Astrocyte (in vitro differentiated cells and primary cell): ENCODE measurements at regions not wholly inside any gene's neighbourhood (a gene's known extent, or its start where the extent isn't known, plus 50 kb on each side); places are given as distances from the start of the nearest gene placed in this dataset.

Experiments used
- DNase-seq: peaks from one replicate; pipeline ENCODE4 v3.0.0-alpha.2; 2010; ENCODE audit warnings: low read depth
- FAIRE-seq: peaks from 2 replicates; lab custom pipeline; 2011; peaks lifted over from hg19 to GRCh38; lab: Jason Lieb, UNC
- H2AFZ ChIP-seq: 2 replicates; pipeline ENCODE4 v1.6.0; 2012; ENCODE audit warnings: low read depth, low read length, inconsistent platforms
- H3K27ac ChIP-seq: 2 replicates; pipeline ENCODE4 v1.5.1; 2011; ENCODE audit warnings: low read depth, low read length, inconsistent platforms
- H3K27me3 ChIP-seq: 2 replicates; pipeline ENCODE4 v1.6.0; 2011; ENCODE audit warnings: low read length, inconsistent platforms; ENCODE audit not compliant: insufficient read depth
- H3K36me3 ChIP-seq: 2 replicates; pipeline ENCODE4 v1.5.1; 2011; ENCODE audit warnings: low read length, inconsistent platforms; ENCODE audit not compliant: insufficient read depth
- H3K4me1 ChIP-seq: 2 replicates; pipeline ENCODE4 v1.5.1; 2011; ENCODE audit warnings: low read length, inconsistent platforms; ENCODE audit not compliant: insufficient read depth
- H3K4me2 ChIP-seq: 2 replicates; pipeline ENCODE4 v1.6.0; 2012; ENCODE audit warnings: low read length, inconsistent platforms
- H3K4me3 ChIP-seq: 2 replicates; pipeline ENCODE4 v1.5.1; 2011; ENCODE audit warnings: low read depth, mild to moderate bottlenecking, low read length, inconsistent platforms; ENCODE audit not compliant: insufficient read depth
- H3K79me2 ChIP-seq: 2 replicates; pipeline ENCODE4 v1.6.0; 2012; ENCODE audit warnings: mild to moderate bottlenecking, low read length, inconsistent platforms; ENCODE audit not compliant: insufficient read depth
- H3K9ac ChIP-seq: 2 replicates; pipeline ENCODE4 v1.6.0; 2012; ENCODE audit warnings: mild to moderate bottlenecking, low read length, inconsistent platforms
- H3K9me3 ChIP-seq: 2 replicates; pipeline ENCODE4 v1.5.1; 2012; ENCODE audit warnings: low read depth, mild to moderate bottlenecking, low read length, inconsistent platforms; ENCODE audit not compliant: insufficient read depth
- H4K20me1 ChIP-seq: 2 replicates; pipeline ENCODE4 v1.6.0; 2012; ENCODE audit warnings: low read length, inconsistent platforms; ENCODE audit not compliant: insufficient read depth
- H3K27ac Mint-ChIP-seq: one replicate; pipeline ENCODE4 v1.8.0; 2021; ENCODE audit warnings: mild to moderate bottlenecking, mixed read lengths; ENCODE audit not compliant: unreplicated experiment
- H3K27me3 Mint-ChIP-seq: one replicate; pipeline ENCODE4 v1.8.0; 2021; ENCODE audit warnings: low read depth, mixed read lengths; ENCODE audit not compliant: unreplicated experiment
- H3K36me3 Mint-ChIP-seq: one replicate; pipeline ENCODE4 v1.8.0; 2021; ENCODE audit warnings: low read depth, mixed read lengths; ENCODE audit not compliant: unreplicated experiment
- H3K4me1 Mint-ChIP-seq: one replicate; pipeline ENCODE4 v1.8.0; 2021; ENCODE audit warnings: low read depth, mixed read lengths; ENCODE audit not compliant: unreplicated experiment
- H3K4me3 Mint-ChIP-seq: one replicate; pipeline ENCODE4 v1.8.0; 2021; ENCODE audit warnings: mild to moderate bottlenecking, moderate library complexity, mixed read lengths; ENCODE audit not compliant: unreplicated experiment
- H3K9me3 Mint-ChIP-seq: one replicate; pipeline ENCODE4 v1.8.0; 2021; ENCODE audit warnings: mild to moderate bottlenecking, mixed read lengths; ENCODE audit not compliant: unreplicated experiment
- CTCF ChIP-seq: IDR thresholded peaks from 2 replicates; pipeline ENCODE4 v1.5.1; 2011; ENCODE audit warnings: low read depth, mild to moderate bottlenecking, inconsistent platforms, low read length, moderate library complexity; ENCODE audit not compliant: insufficient read depth
- EZH2 ChIP-seq: IDR thresholded peaks from 2 replicates; pipeline ENCODE4 v1.6.1; 2012; ENCODE audit warnings: mild to moderate bottlenecking, low read length, inconsistent platforms; ENCODE audit not compliant: insufficient read depth

- Mint-ChIP-seq H3K4me3 (no peak overlapping the region), H3K36me3 (peaks cover 1% of the 10 kb centered on the region), H3K27me3 (no peaks in the 10 kb centered on the region), H3K9me3 (peaks cover 2% of the 10 kb centered on the region), H3K27ac (no peak overlapping the region), H3K4me1 (no peaks in the 10 kb centered on the region)
- Histone ChIP-seq H3K79me2 (no peaks in the 10 kb centered on the region), H3K9me3 (no peaks in the 10 kb centered on the region), H3K4me3 (no peak overlapping the region), H4K20me1 (no peaks in the 10 kb centered on the region), H3K9ac (no peak overlapping the region), H2AFZ (no peak overlapping the region), H3K36me3 (no peaks in the 10 kb centered on the region), H3K27ac (no peak overlapping the region), H3K4me2 (no peak overlapping the region), H3K27me3 (no peaks in the 10 kb centered on the region), H3K4me1 (no peaks in the 10 kb centered on the region)
- no peak for TF ChIP-seq EZH2
- TF ChIP-seq CTCF = no peak
- no peak for DNase-seq
- FAIRE-seq = no peak
Measured at GRCh38 chr15:58324533-58324932, 107.3 kb upstream of the LIPC start.

DNA sequence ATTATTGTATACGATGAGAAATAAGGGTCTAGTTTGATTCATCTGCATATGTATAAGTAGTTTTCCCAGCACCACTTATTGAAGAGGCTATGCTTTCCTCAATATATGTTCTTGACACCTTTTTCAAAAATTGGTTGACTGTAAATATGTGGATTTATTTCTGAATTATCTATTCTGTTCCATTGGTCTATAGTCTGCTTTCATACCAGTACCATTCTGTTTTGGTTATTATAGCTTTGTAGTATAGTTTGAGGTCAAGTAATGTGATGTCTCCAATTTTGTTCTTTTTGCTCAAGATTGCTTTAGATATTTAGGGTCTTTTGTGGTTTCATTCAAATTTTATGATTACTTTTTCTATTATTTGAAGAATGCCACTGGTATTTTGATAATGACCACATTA is 103.8 kb upstream of the LIPC start:
- Mint-ChIP-seq H3K27ac (no peak overlapping the region), H3K4me1 (peaks cover 21% of the 10 kb centered on the region), H3K9me3 (peaks cover 2% of the 10 kb centered on the region), H3K36me3 (peaks cover 1% of the 10 kb centered on the region), H3K27me3 (no peaks in the 10 kb centered on the region), H3K4me3 (no peak overlapping the region)
- H3K9ac ChIP-seq = no peak overlapping the region
- no peaks in the 10 kb centered on the region for H3K79me2 ChIP-seq
- FAIRE-seq = no peak
- H3K36me3 ChIP-seq = no peaks in the 10 kb centered on the region
- H4K20me1 ChIP-seq = no peaks in the 10 kb centered on the region
- H3K4me3 ChIP-seq = no peak overlapping the region
- no peak overlapping the region for H3K27ac ChIP-seq
- peaks cover 18% of the 10 kb centered on the region for H3K4me1 ChIP-seq
- DNase-seq = no peak
- no peak overlapping the region for H3K4me2 ChIP-seq
- H2AFZ ChIP-seq = no peak overlapping the region
- H3K9me3 ChIP-seq = no peaks in the 10 kb centered on the region
- no peaks in the 10 kb centered on the region for H3K27me3 ChIP-seq
- TF ChIP-seq EZH2 (no peak), CTCF (no peak)

DNA sequence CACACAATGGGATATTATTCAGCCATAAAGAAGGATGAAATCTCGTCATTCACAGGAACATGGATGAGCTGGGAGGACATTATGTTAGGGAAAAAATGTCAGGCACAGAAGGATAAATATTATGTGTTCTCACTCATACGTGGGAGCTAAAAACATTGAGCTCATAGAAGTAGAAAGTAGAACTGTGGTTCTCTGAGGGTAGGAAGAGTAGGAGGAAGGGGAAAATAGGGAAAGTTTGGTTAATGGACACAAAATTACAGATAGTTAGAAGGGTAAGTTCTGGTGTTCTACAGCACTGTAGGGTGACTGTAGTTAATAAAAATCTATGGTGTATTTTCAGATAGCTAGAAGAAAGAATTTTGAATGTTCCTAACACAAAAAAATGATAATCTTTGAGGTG is 102.6 kb upstream of the LIPC start:
- no peaks in the 10 kb centered on the region for H3K79me2 ChIP-seq
- Mint-ChIP-seq H3K4me3 (no peak overlapping the region), H3K4me1 (peaks cover 25% of the 10 kb centered on the region), H3K27ac (no peak overlapping the region), H3K36me3 (peaks cover 1% of the 10 kb centered on the region), H3K9me3 (peaks cover 2% of the 10 kb centered on the region), H3K27me3 (no peaks in the 10 kb centered on the region)
- no peak overlapping the region for H3K4me3 ChIP-seq
- no peak for TF ChIP-seq CTCF
- no peak for TF ChIP-seq EZH2
- H3K9me3 ChIP-seq = no peaks in the 10 kb centered on the region
- H3K4me1 ChIP-seq = peaks cover 19% of the 10 kb centered on the region
- H4K20me1 ChIP-seq = no peaks in the 10 kb centered on the region
- H3K9ac ChIP-seq = no peak overlapping the region
- H3K36me3 ChIP-seq = no peaks in the 10 kb centered on the region
- H3K27ac ChIP-seq = no peak overlapping the region
- no peak for DNase-seq
- no peak for FAIRE-seq
- H3K27me3 ChIP-seq = no peaks in the 10 kb centered on the region
- no peak overlapping the region for H2AFZ ChIP-seq
- no peak overlapping the region for H3K4me2 ChIP-seq
